GM12873 (cell line): ENCODE measurements at regions not wholly inside any gene's neighbourhood (a gene's known extent, or its start where the extent isn't known, plus 50 kb on each side); places are given as distances from the start of the nearest gene placed in this dataset.

Experiments used
- CTCF ChIP-seq: IDR thresholded peaks from 2 replicates; pipeline ENCODE4 v1.5.1; 2012; ENCODE audit warnings: low read depth, mild to moderate bottlenecking, moderate library complexity, low read length, control low read depth; ENCODE audit not compliant: insufficient read depth; ENCODE audit errors: missing control alignments

- TF ChIP-seq CTCF, result no peak
Measured at GRCh38 chr2:82819951-82820350, 1639.1 kb downstream of the SUCLG1 start.

GRCh38 chr2:82814146-82814545, 1644.9 kb downstream of the SUCLG1 start:
- no peak for TF ChIP-seq CTCF

- no peak for TF ChIP-seq CTCF
Measured at GRCh38 chr2:82811946-82812345, 1647.1 kb downstream of the SUCLG1 start.

- no peak for TF ChIP-seq CTCF
Measured at GRCh38 chr2:82803307-82803706, 1655.8 kb downstream of the SUCLG1 start.

GRCh38 chr2:82797469-82797868, 1661.6 kb downstream of the SUCLG1 start:
- no peak for TF ChIP-seq CTCF

- TF ChIP-seq CTCF, result no peak
Measured at GRCh38 chr2:82796132-82796531, 1662.9 kb downstream of the SUCLG1 start.

- TF ChIP-seq CTCF, result no peak
Measured at GRCh38 chr2:82795446-82795845, 1663.6 kb downstream of the SUCLG1 start.
